Right hindlimb (tissue), 1 donor: ENCODE measurements at regions not wholly inside any gene's neighbourhood (a gene's known extent, or its start where the extent isn't known, plus 50 kb on each side); places are given as distances from the start of the nearest gene placed in this dataset.
"Not testable (repeated sequence)": the region's sequence is repeated elsewhere in the genome, so short reads cannot be mapped to it uniquely, and the experiment has no call there.

Experiments
- DNase-seq: peaks from one replicate; pipeline ENCODE4 v3.0.0-alpha.2; 2018

GRCh38 chr14:52122163-52122562, 53.3 kb upstream of the NID2 start:
- not testable (repeated sequence) for DNase-seq

DNA sequence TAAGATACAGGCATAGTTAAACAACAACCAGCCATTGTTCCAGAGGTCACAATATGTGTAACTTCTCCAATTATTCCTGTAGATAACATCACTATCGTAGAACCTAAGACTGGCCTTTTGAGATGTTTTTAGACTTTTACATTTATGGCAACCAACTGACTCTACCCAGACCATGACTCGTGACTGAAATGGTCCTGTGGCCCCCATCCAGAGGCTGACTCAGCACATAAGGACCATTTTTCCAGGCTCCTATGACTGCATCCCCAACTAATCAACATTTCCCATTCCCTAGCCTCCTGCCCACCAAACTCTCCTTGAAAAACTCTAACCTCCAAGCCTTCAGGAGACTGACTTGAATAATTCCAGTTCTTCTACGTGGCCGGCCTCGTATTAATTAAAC, 52.6 kb upstream of the NID2 start:
- DNase-seq = no peak

- DNase-seq = no peak
Observed at GRCh38 chr14:52119030-52119429, 50.2 kb upstream of the NID2 start.
